HCT116 (cell line): ENCODE measurements at regions not wholly inside any gene's neighbourhood (a gene's known extent, or its start where the extent isn't known, plus 50 kb on each side); places are given as distances from the start of the nearest gene placed in this dataset.

ENCODE experiments used
- ATAC-seq: fragments of 200-7000 bp; cut with Tn5 transposase; 2 replicates; pipeline ENCODE4 v1.9.1; 2020; ENCODE audit warnings: mild to moderate bottlenecking, moderate library complexity
- BruUV-seq: library from RNA; stranded (reverse); fragments of 400-500 nt; replicated peaks from 2 replicates; lab custom pipeline; 2021; lab: Mats Ljungman, UMichigan
- CTCF ChIA-PET: fragments of 300-600 bp; sonication (Branson Sonifier 250); formaldehyde crosslinking; loops from one replicate; lab custom pipeline; 2021; ENCODE audit warnings: antibody characterized with exemption; lab: Charles Lee
- POLR2A ChIA-PET: fragments of 300-600, 350-600 bp; sonication (Branson Sonifier 250); formaldehyde crosslinking; loops from one replicate; lab custom pipeline; 2021; ENCODE audit warnings: antibody characterized with exemption; lab: Charles Lee
- RAD21 ChIA-PET, 2 experiments: fragments of 300-600 bp; sonication (Branson Sonifier 250); formaldehyde crosslinking; loops; one replicate each; lab custom pipeline; 2023; ENCODE audit warnings: low total read pairs in 2 of 2; ENCODE audit not compliant: uncharacterized antibody in 2 of 2, unreplicated experiment in 2 of 2, low non-redundant PET in 1 of 2; lab: Charles Lee
- DNase-seq: peaks from one replicate; pipeline ENCODE4 v3.0.0-alpha.2; 2010; ENCODE audit warnings: low read depth, low spot score
- H2AFZ ChIP-seq: fragments of 200-600 bp; shearing (Covaris generic), sonication (generic); 2 replicates; pipeline ENCODE4 v1.6.1; 2017; ENCODE audit warnings: low read depth, mixed run types, mixed read lengths, antibody characterized with exemption, low read length; ENCODE audit not compliant: poor library complexity, severe bottlenecking
- H3K27ac ChIP-seq: 2 replicates; pipeline ENCODE4 v1.5.1; 2012; ENCODE audit warnings: low read depth, low read length
- H3K27me3 ChIP-seq: fragments of 200-600 bp; sonication (generic); 2 replicates; pipeline ENCODE4 v1.6.1; 2016; ENCODE audit warnings: mixed run types, low read length, mixed read lengths; ENCODE audit not compliant: insufficient read depth
- H3K36me3 ChIP-seq, 2 experiments: fragments of 200-500 bp in 1 of 2; fragments of 200-600 bp in 1 of 2; sonication (Bioruptor generic) in 1 of 2; sonication (generic) in 1 of 2; 2 replicates each; pipeline versions ENCODE4 v1.5.1 to v1.6.1; 2014 to 2016; ENCODE audit warnings: low read length in 2 of 2, inconsistent platforms in 1 of 2, mixed read lengths in 1 of 2, mixed run types in 1 of 2; ENCODE audit not compliant: insufficient read depth in 2 of 2, control insufficient read depth in 1 of 2
- H3K4me1 ChIP-seq, 2 experiments: fragments of 200-600 bp in 1 of 2; sonication (generic) in 1 of 2; 2 replicates each; pipeline versions ENCODE4 v1.5.1 to v1.6.1; 2012 to 2017; ENCODE audit warnings: low read length in 2 of 2, inconsistent platforms in 1 of 2, mild to moderate bottlenecking in 1 of 2, mixed read lengths in 1 of 2, mixed run types in 1 of 2, moderate library complexity in 1 of 2; ENCODE audit not compliant: insufficient read depth in 2 of 2, control insufficient read depth in 1 of 2
- H3K4me2 ChIP-seq: fragments of 200-600 bp; sonication (generic); 2 replicates; pipeline ENCODE4 v1.6.1; 2017; ENCODE audit warnings: mixed run types, low read length, mixed read lengths
- H3K4me3 ChIP-seq, 2 experiments: fragments of 200-600 bp in 1 of 2; sonication (generic) in 1 of 2; replicated peaks in 1 of 2; 2 replicates each; pipeline ENCODE4 v1.5.1; 2011 to 2016; ENCODE audit warnings: low read length in 2 of 2, control low read depth in 1 of 2, low read depth in 1 of 2, mild to moderate bottlenecking in 1 of 2, mixed read lengths in 1 of 2, mixed run types in 1 of 2
- H3K79me2 ChIP-seq: fragments of 200-600 bp; sonication (generic); 2 replicates; pipeline ENCODE4 v1.6.1; 2017; ENCODE audit warnings: mild to moderate bottlenecking, mixed run types, low read length, moderate library complexity, mixed read lengths; ENCODE audit not compliant: insufficient read depth
- H3K9ac ChIP-seq: fragments of 200-600 bp; sonication (generic); 2 replicates; pipeline ENCODE4 v1.6.1; 2016; ENCODE audit warnings: low read length, mixed read lengths
- H3K9me2 ChIP-seq: fragments of 200-600 bp; sonication (generic), shearing (Covaris generic); 2 replicates; pipeline ENCODE4 v1.6.1; 2017; ENCODE audit warnings: mixed run types, mild to moderate bottlenecking, moderate library complexity; ENCODE audit not compliant: insufficient read depth
- H3K9me3 ChIP-seq, 2 experiments: fragments of 200-500 bp in 1 of 2; fragments of 200-600 bp in 1 of 2; sonication (Bioruptor generic) in 1 of 2; sonication (generic) in 1 of 2; 2 replicates each; pipeline ENCODE4 v1.6.1; 2014 to 2017; ENCODE audit warnings: low read length in 2 of 2, mixed read lengths in 2 of 2, inconsistent platforms in 1 of 2, low read depth in 1 of 2, mild to moderate bottlenecking in 1 of 2, mixed run types in 1 of 2, moderate library complexity in 1 of 2; ENCODE audit not compliant: control insufficient read depth in 1 of 2, insufficient read depth in 1 of 2
- H4K20me1 ChIP-seq: fragments of 200-600 bp; sonication (generic), shearing (Covaris generic); 2 replicates; pipeline ENCODE4 v1.6.1; 2017; ENCODE audit warnings: mixed run types, mild to moderate bottlenecking, moderate library complexity; ENCODE audit not compliant: insufficient read depth
- ELF1 ChIP-seq: IDR thresholded peaks from 2 replicates; pipeline ENCODE4 v1.6.1; 2012; ENCODE audit warnings: low read depth, borderline replicate concordance
- EZH2 ChIP-seq: fragments of 200-600 bp; sonication (generic); IDR thresholded peaks from 2 replicates; pipeline ENCODE4 v1.6.1; 2017; ENCODE audit warnings: antibody characterized with exemption, mixed run types
- FOSL1 ChIP-seq: IDR thresholded peaks from 2 replicates; pipeline ENCODE4 v1.6.1; 2012; ENCODE audit warnings: low read depth
- JUND ChIP-seq: IDR thresholded peaks from 2 replicates; pipeline ENCODE4 v1.6.1; 2012
- POLR2A ChIP-seq: IDR thresholded peaks from 2 replicates; pipeline ENCODE4 v1.7.0; 2011; ENCODE audit warnings: borderline replicate concordance; ENCODE audit not compliant: insufficient read depth, insufficient read length; ENCODE audit errors: extremely low read depth
- POLR2AphosphoS5 ChIP-seq: IDR thresholded peaks from 2 replicates; pipeline ENCODE4 v1.6.1; 2011; ENCODE audit warnings: mild to moderate bottlenecking, low read depth, low read length, moderate library complexity
- RAD21 ChIP-seq: IDR thresholded peaks from 2 replicates; pipeline ENCODE4 v1.6.1; 2012; ENCODE audit warnings: low read depth, mild to moderate bottlenecking
- SP1 ChIP-seq: IDR thresholded peaks from 2 replicates; pipeline ENCODE4 v1.6.1; 2012; ENCODE audit warnings: low read depth
- SRF ChIP-seq: IDR thresholded peaks from 2 replicates; pipeline ENCODE4 v1.6.1; 2012; ENCODE audit warnings: low read depth
- ZFX ChIP-seq: fragments of 450-650 bp; IDR thresholded peaks from 2 replicates; pipeline ENCODE4 v1.6.1; 2017
- intact Hi-C: fragments of 100-400 bp; cut with micrococcal nuclease; formaldehyde crosslinking; loops from 2 replicates; pipeline ENCODE4 v1.10.0; 2022
- TF ChIP-seq, protein P1 (sequence below), 3 experiments: fragments of 200-600 bp in 1 of 3; sonication (generic) in 1 of 3; IDR thresholded peaks in 2 of 3; conservative IDR thresholded peaks in 1 of 3; 2 replicates each; pipeline ENCODE4 v1.5.1; 2012 to 2017; ENCODE audit warnings: low read depth in 2 of 3, low read length in 2 of 3, antibody characterized with exemption in 1 of 3, borderline replicate concordance in 1 of 3, control low read depth in 1 of 3, mild to moderate bottlenecking in 1 of 3, mixed read lengths in 1 of 3, mixed run types in 1 of 3, moderate library complexity in 1 of 3; ENCODE audit not compliant: insufficient read depth in 1 of 3
- TF ChIP-seq, protein P2 (sequence below): IDR thresholded peaks from 2 replicates; pipeline ENCODE4 v1.6.1; 2012; ENCODE audit warnings: low read depth
- TF ChIP-seq, protein P3 (sequence below): IDR thresholded peaks from 2 replicates; pipeline ENCODE4 v1.6.1; 2011; ENCODE audit warnings: mild to moderate bottlenecking, low read length, moderate library complexity; ENCODE audit not compliant: insufficient replicate concordance; ENCODE audit errors: extremely low read depth

DNA sequence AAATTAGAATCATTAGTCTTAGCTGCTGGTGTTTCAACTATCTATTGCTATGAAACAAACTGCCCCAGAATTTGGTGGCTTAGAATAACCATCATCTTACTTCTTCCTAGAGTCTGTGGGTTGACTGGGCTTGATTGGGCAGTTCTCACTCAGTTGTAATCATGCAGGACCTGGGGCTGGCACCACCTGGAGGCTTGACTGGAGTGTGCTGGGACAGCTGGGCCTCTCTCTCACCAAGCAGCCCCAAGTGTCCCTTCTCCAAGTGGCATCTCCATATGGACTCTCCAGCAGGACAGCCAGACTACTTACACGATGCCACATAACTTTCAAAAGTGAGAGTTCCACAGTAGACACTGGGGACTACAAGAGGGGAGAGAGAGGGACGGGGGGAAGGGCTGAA is 140.3 kb upstream of the ATP1B1 start:
- no peaks in the 10 kb centered on the region for H4K20me1 ChIP-seq
- peak; percentile 6 for DNase-seq
- no peak overlapping the region for H2AFZ ChIP-seq
- ChIA-PET CTCF (no interaction called here), RAD21 (no interaction called here), POLR2A (no interaction called here)
- H3K9me2 ChIP-seq: no peaks in the 10 kb centered on the region
- H3K4me3 ChIP-seq: no peak overlapping the region
- H3K27me3 ChIP-seq: no peaks in the 10 kb centered on the region
- no peak overlapping the region for H3K4me2 ChIP-seq
- H3K36me3 ChIP-seq: no peaks in the 10 kb centered on the region
- BruUV-seq: no TSS peak
- no peak for TF ChIP-seq POLR2A
- TF ChIP-seq ELF1: no peak
- no peak for TF ChIP-seq JUND
- TF ChIP-seq SRF: no peak
- no peak for TF ChIP-seq ZFX
- TF ChIP-seq, protein P1, sequence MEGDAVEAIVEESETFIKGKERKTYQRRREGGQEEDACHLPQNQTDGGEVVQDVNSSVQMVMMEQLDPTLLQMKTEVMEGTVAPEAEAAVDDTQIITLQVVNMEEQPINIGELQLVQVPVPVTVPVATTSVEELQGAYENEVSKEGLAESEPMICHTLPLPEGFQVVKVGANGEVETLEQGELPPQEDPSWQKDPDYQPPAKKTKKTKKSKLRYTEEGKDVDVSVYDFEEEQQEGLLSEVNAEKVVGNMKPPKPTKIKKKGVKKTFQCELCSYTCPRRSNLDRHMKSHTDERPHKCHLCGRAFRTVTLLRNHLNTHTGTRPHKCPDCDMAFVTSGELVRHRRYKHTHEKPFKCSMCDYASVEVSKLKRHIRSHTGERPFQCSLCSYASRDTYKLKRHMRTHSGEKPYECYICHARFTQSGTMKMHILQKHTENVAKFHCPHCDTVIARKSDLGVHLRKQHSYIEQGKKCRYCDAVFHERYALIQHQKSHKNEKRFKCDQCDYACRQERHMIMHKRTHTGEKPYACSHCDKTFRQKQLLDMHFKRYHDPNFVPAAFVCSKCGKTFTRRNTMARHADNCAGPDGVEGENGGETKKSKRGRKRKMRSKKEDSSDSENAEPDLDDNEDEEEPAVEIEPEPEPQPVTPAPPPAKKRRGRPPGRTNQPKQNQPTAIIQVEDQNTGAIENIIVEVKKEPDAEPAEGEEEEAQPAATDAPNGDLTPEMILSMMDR (IDR thresholded peaks at IDR 0.05 in 2 of 3, conservative IDR thresholded peaks at IDR 0.05 in 1 of 3; ENCODE audit: borderline replicate concordance in 1 of 3, insufficient read depth in 1 of 3, low read depth in 2 of 3, low read length in 2 of 3): 0 out of 6 replicates have a peak, but pooled peaks of 1 of the 3 experiments have one; percentile 14
- 0 out of 2 replicates have a peak, but pooled peaks have one; percentile 5 for TF ChIP-seq RAD21
- no peak for TF ChIP-seq EZH2
- TF ChIP-seq FOSL1: no peak
- intact Hi-C loops: no loop called here
- no peak overlapping the region for H3K9ac ChIP-seq
- H3K9me3 ChIP-seq: no peaks in the 10 kb centered on the region
- ATAC-seq: peak; percentile 69
- no peaks in the 10 kb centered on the region for H3K4me1 ChIP-seq
- no peak overlapping the region for H3K27ac ChIP-seq
- H3K79me2 ChIP-seq: no peaks in the 10 kb centered on the region

DNA sequence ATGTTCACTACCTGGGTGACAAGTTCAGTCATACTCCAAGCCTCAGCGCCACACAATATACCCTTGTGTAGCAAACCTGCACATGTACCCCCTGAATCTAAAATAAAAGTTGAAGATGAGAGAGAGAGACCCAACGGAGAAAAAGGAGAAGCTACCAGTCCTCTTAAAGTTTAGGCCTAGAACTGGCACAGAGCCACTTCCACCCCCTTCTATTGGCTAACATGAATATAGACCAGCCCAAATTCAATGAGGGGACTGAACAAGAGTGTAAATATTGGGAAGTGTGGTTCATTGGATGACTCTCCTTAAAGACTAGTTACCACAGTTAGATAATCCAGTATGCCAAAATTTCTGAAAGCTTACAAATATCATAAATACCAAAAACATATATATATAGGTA is 139.9 kb upstream of the ATP1B1 start:
- H3K36me3 ChIP-seq: no peaks in the 10 kb centered on the region
- ChIA-PET POLR2A (no interaction called here), RAD21 (no interaction called here), CTCF (interaction anchor here (1.6 kb wide), 1 partner anchor 363 kb away, joined by 4 read pairs; no protein-coding TSS in a partner anchor)
- ATAC-seq (no peak), DNase-seq (no peak)
- no peak overlapping the region for H3K4me2 ChIP-seq
- H3K27ac ChIP-seq: no peak overlapping the region
- H2AFZ ChIP-seq: no peak overlapping the region
- no peaks in the 10 kb centered on the region for H3K79me2 ChIP-seq
- H3K4me1 ChIP-seq: no peaks in the 10 kb centered on the region
- BruUV-seq: no TSS peak
- H3K9me2 ChIP-seq: no peaks in the 10 kb centered on the region
- no peak overlapping the region for H3K9ac ChIP-seq
- no peaks in the 10 kb centered on the region for H4K20me1 ChIP-seq
- no peak overlapping the region for H3K4me3 ChIP-seq
- no peaks in the 10 kb centered on the region for H3K9me3 ChIP-seq
- intact Hi-C loops: no loop called here
- no peaks in the 10 kb centered on the region for H3K27me3 ChIP-seq
- no peak for TF ChIP-seq ELF1
- TF ChIP-seq, protein P2, sequence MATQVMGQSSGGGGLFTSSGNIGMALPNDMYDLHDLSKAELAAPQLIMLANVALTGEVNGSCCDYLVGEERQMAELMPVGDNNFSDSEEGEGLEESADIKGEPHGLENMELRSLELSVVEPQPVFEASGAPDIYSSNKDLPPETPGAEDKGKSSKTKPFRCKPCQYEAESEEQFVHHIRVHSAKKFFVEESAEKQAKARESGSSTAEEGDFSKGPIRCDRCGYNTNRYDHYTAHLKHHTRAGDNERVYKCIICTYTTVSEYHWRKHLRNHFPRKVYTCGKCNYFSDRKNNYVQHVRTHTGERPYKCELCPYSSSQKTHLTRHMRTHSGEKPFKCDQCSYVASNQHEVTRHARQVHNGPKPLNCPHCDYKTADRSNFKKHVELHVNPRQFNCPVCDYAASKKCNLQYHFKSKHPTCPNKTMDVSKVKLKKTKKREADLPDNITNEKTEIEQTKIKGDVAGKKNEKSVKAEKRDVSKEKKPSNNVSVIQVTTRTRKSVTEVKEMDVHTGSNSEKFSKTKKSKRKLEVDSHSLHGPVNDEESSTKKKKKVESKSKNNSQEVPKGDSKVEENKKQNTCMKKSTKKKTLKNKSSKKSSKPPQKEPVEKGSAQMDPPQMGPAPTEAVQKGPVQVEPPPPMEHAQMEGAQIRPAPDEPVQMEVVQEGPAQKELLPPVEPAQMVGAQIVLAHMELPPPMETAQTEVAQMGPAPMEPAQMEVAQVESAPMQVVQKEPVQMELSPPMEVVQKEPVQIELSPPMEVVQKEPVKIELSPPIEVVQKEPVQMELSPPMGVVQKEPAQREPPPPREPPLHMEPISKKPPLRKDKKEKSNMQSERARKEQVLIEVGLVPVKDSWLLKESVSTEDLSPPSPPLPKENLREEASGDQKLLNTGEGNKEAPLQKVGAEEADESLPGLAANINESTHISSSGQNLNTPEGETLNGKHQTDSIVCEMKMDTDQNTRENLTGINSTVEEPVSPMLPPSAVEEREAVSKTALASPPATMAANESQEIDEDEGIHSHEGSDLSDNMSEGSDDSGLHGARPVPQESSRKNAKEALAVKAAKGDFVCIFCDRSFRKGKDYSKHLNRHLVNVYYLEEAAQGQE: no peak
- TF ChIP-seq, protein P3, sequence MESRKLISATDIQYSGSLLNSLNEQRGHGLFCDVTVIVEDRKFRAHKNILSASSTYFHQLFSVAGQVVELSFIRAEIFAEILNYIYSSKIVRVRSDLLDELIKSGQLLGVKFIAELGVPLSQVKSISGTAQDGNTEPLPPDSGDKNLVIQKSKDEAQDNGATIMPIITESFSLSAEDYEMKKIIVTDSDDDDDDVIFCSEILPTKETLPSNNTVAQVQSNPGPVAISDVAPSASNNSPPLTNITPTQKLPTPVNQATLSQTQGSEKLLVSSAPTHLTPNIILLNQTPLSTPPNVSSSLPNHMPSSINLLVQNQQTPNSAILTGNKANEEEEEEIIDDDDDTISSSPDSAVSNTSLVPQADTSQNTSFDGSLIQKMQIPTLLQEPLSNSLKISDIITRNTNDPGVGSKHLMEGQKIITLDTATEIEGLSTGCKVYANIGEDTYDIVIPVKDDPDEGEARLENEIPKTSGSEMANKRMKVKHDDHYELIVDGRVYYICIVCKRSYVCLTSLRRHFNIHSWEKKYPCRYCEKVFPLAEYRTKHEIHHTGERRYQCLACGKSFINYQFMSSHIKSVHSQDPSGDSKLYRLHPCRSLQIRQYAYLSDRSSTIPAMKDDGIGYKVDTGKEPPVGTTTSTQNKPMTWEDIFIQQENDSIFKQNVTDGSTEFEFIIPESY: no peak
- TF ChIP-seq JUND: no peak
- no peak for TF ChIP-seq SRF
- TF ChIP-seq SP1: no peak
- TF ChIP-seq EZH2: no peak
- TF ChIP-seq POLR2AphosphoS5: no peak
